K562 (cell line): ENCODE measurements at regions not wholly inside any gene's neighbourhood (a gene's known extent, or its start where the extent isn't known, plus 50 kb on each side); places are given as distances from the start of the nearest gene placed in this dataset.

Experiments used
- ATAC-seq: fragments of 200-7000 bp; cut with Tn5 transposase; 3 replicates; pipeline ENCODE4 v1.9.1; 2020; ENCODE audit warnings: moderate library complexity
- BruUV-seq: library from RNA; stranded (reverse); fragments of 400-500 nt; replicated peaks from 2 replicates; lab custom pipeline; 2021; lab: Mats Ljungman, UMichigan
- CTCF ChIA-PET: fragments of 300-600 bp; formaldehyde crosslinking; extraction: SDS; loops from one replicate; lab custom pipeline; 2021; ENCODE audit warnings: low intra/inter-chr PET ratio; lab: Yijun Ruan, JAX
- POLR2A ChIA-PET: fragments of 300-600, 350-650 bp; sonication (Branson Sonifier 250); formaldehyde crosslinking; extraction: SDS; loops from one replicate; lab custom pipeline; 2021; ENCODE audit warnings: antibody characterized with exemption, inconsistent platforms; lab: Yijun Ruan, JAX
- DNase-seq, 4 experiments: peaks; one replicate each; pipeline versions ENCODE4 v3.0.0 to v3.0.0-alpha.2; 2011 to 2018; ENCODE audit warnings: low spot score in 3 of 4, mixed read lengths in 3 of 4; ENCODE audit errors: extremely low read depth in 1 of 4
- FAIRE-seq: peaks from 2 replicates; lab custom pipeline; 2011; peaks lifted over from hg19 to GRCh38; lab: Jason Lieb, UNC
- H2AFZ ChIP-seq: 2 replicates; pipeline ENCODE4 v1.6.0; 2011; ENCODE audit warnings: low read depth, low read length, control low read depth, inconsistent platforms
- H3K27ac ChIP-seq: fragments of 200-600 bp; 3 replicates; pipeline ENCODE4 v1.8.0; 2011; ENCODE audit warnings: low read depth, mild to moderate bottlenecking, control low read depth, inconsistent platforms, low read length, moderate library complexity, mixed read lengths; ENCODE audit errors: extremely low read depth
- H3K27me3 ChIP-seq, 2 experiments: fragments of 300-600 bp in 1 of 2; 2 replicates in 1 of 2; 3 replicates in 1 of 2; pipeline versions ENCODE4 v1.6.0 to v1.8.0; 2011; ENCODE audit warnings: inconsistent platforms in 2 of 2, low read length in 2 of 2, mild to moderate bottlenecking in 1 of 2, mixed read lengths in 1 of 2, moderate library complexity in 1 of 2; ENCODE audit not compliant: control insufficient read depth in 2 of 2, insufficient read depth in 2 of 2
- H3K36me3 ChIP-seq: fragments of 300-600 bp; 3 replicates; pipeline ENCODE4 v1.8.0; 2011; ENCODE audit warnings: mild to moderate bottlenecking, low read length, inconsistent platforms; ENCODE audit not compliant: control insufficient read depth, insufficient read depth
- H3K4me1 ChIP-seq, 2 experiments: fragments of 200-600 bp in 1 of 2; replicated peaks in 1 of 2; 2 replicates in 1 of 2; 3 replicates in 1 of 2; pipeline versions ENCODE4 v1.5.1 to v1.8.0; 2011; ENCODE audit warnings: inconsistent platforms in 2 of 2, low read length in 2 of 2, mild to moderate bottlenecking in 1 of 2, mixed read lengths in 1 of 2, moderate library complexity in 1 of 2; ENCODE audit not compliant: control insufficient read depth in 2 of 2, insufficient read depth in 2 of 2
- H3K4me2 ChIP-seq: 2 replicates; pipeline ENCODE4 v1.6.1; 2011; ENCODE audit warnings: low read length, control low read depth, inconsistent platforms, mixed read lengths; ENCODE audit not compliant: insufficient read depth
- H3K4me3 ChIP-seq: fragments of 200-600 bp; sonication (generic), shearing (Covaris generic); 2 replicates; pipeline ENCODE4 v1.5.1; 2016; ENCODE audit warnings: control low read depth, inconsistent platforms
- H3K79me2 ChIP-seq: fragments of 200-600 bp; 3 replicates; pipeline ENCODE4 v1.8.0; 2011; ENCODE audit warnings: low read length, inconsistent platforms; ENCODE audit not compliant: control insufficient read depth, insufficient read depth
- H3K9ac ChIP-seq, 2 experiments: 2 replicates each; pipeline versions ENCODE4 v1.6.0 to v1.6.1; 2011; ENCODE audit warnings: low read depth in 2 of 2, low read length in 2 of 2, control low read depth in 1 of 2, inconsistent platforms in 1 of 2, mild to moderate bottlenecking in 1 of 2, mixed read lengths in 1 of 2; ENCODE audit not compliant: insufficient read depth in 1 of 2
- H3K9me1 ChIP-seq: one replicate; pipeline ENCODE4 v1.6.0; 2011; ENCODE audit warnings: inconsistent platforms, mild to moderate bottlenecking, low read length, moderate library complexity; ENCODE audit not compliant: control insufficient read depth, insufficient read depth
- H3K9me3 ChIP-seq: replicated peaks from 2 replicates; pipeline ENCODE4 v1.5.1; 2011; ENCODE audit warnings: low read depth, low read length, inconsistent platforms; ENCODE audit not compliant: control insufficient read depth, insufficient read depth
- H4K20me1 ChIP-seq: replicated peaks from 2 replicates; pipeline ENCODE4 v1.6.1; 2011; ENCODE audit warnings: low read length, inconsistent platforms, mixed read lengths; ENCODE audit not compliant: control insufficient read depth, insufficient read depth
- DDX20 ChIP-seq: fragments of 450-650 bp; IDR thresholded peaks from 2 replicates; pipeline ENCODE4 v1.6.1; 2016; ENCODE audit warnings: missing genetic modification characterization, low read depth, mild to moderate bottlenecking, missing compliant biosample characterization, moderate library complexity
- FOXJ2 ChIP-seq: fragments of 200-800 bp; sonication (Bioruptor generic); IDR thresholded peaks from 2 replicates; pipeline ENCODE4 v1.6.1; 2016; ENCODE audit warnings: missing genetic modification characterization, missing compliant biosample characterization
- FOXJ3 ChIP-seq: sonication (generic); formaldehyde crosslinking; IDR thresholded peaks from 2 replicates; pipeline ENCODE4 v1.4.0; 2020; ENCODE audit warnings: mild to moderate bottlenecking, missing genetic modification reagents
- HSF4 ChIP-seq: fragments of 250-450 bp; sonication (Bioruptor Pico); IDR thresholded peaks from 2 replicates; pipeline ENCODE4 v2.1.2; 2022; ENCODE audit warnings: mild to moderate bottlenecking, moderate library complexity, borderline replicate concordance
- JUND ChIP-seq, 2 experiments: IDR thresholded peaks; 2 replicates in 1 of 2; 3 replicates in 1 of 2; pipeline ENCODE4 v1.6.1; 2011; ENCODE audit warnings: borderline replicate concordance in 2 of 2, low read depth in 2 of 2, low read length in 2 of 2, improper control_type of control experiment in 1 of 2, missing biosample characterization in 1 of 2, missing genetic modification characterization in 1 of 2, missing genetic modification reagents in 1 of 2
- MEF2D ChIP-seq: conservative IDR thresholded peaks from 2 replicates; pipeline ENCODE4 v1.6.1; 2016; ENCODE audit warnings: low read depth, missing genetic modification characterization, missing compliant biosample characterization
- SMC3 ChIP-seq: conservative IDR thresholded peaks from 2 replicates; pipeline ENCODE4 v1.6.1; 2011; ENCODE audit warnings: low read depth, low read length, improper control_type of control experiment; ENCODE audit not compliant: insufficient read depth
- TEAD4 ChIP-seq, 2 experiments: sonication (generic) in 1 of 2; formaldehyde crosslinking in 1 of 2; IDR thresholded peaks; 2 replicates each; pipeline versions ENCODE4 v1.6.1 to v1.8.0; 2012 to 2022; ENCODE audit warnings: borderline replicate concordance in 1 of 2, inconsistent platforms in 1 of 2, low read length in 1 of 2, mild to moderate bottlenecking in 1 of 2, missing genetic modification reagents in 1 of 2
- XRCC3 ChIP-seq: fragments of 450-650 bp; IDR thresholded peaks from 2 replicates; pipeline ENCODE4 v1.6.1; 2017; ENCODE audit warnings: mild to moderate bottlenecking, moderate library complexity
- ZNF197 ChIP-seq: fragments of 200-800 bp; sonication (Bioruptor generic); IDR thresholded peaks from 2 replicates; pipeline ENCODE4 v1.6.1; 2016; ENCODE audit warnings: low read depth, missing genetic modification characterization, missing compliant biosample characterization
- ZNF212 ChIP-seq: fragments of 450-650 bp; formaldehyde crosslinking; IDR thresholded peaks from 2 replicates; pipeline ENCODE4 v1.4.0; 2020; ENCODE audit warnings: mild to moderate bottlenecking
- WGBS: fragments of 100-300 bp; shearing (Covaris generic); methylation state at CpG from one replicate; pipeline ENCODE4 v1.1.6; 2016; ENCODE audit warnings: low coverage, mixed read lengths; ENCODE audit not compliant: insufficient coverage; ENCODE audit errors: missing lambda C conversion rate; 5-methylcytosine and 5-hydroxymethylcytosine counted together
- in situ Hi-C: fragments of 300-500 bp; cut with MboI; formaldehyde crosslinking; loops from 4 replicates; pipeline ENCODE4 v1.15.0; 2018; ENCODE audit warnings: inconsistent platforms, mixed read lengths
- intact Hi-C: fragments of 100-400 bp; cut with micrococcal nuclease; formaldehyde crosslinking; loops from 2 replicates; pipeline ENCODE4 v1.14.2; 2022
- TF ChIP-seq, protein P1 (sequence below): fragments of 450-650 bp; formaldehyde crosslinking; IDR thresholded peaks from 2 replicates; pipeline ENCODE4 v1.4.0; 2022; ENCODE audit warnings: mild to moderate bottlenecking, moderate library complexity
- TF ChIP-seq, protein P2 (sequence below): fragments of 450-650 bp; formaldehyde crosslinking; IDR thresholded peaks from 2 replicates; pipeline ENCODE4 v1.4.0; 2020; ENCODE audit warnings: mild to moderate bottlenecking, moderate library complexity

DNA sequence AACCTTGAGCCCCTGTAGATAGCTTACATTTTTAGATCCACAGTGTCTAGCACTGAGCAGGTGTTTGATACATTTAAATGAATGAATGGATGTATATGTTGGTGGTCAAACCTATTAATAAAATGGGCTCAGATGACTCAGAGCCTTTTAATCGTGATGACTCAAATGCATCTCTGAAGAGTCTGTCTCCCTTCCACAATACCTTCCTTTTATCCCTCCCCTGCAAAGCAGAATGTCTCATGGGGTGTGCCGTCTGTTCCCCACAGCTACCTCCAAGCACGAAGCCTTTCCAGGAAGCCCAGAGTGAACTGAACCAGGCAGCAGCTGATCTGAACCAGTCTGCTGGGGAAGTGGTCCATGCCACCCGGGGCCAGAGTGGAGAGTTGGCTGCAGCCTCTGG is 303.5 kb upstream of the TPM1 start:
- Histone ChIP-seq H3K9me3 (no peaks in the 10 kb centered on the region), H3K27me3 (peaks cover 16 to 42% of the 10 kb centered on the region in 2 experiments; a peak in 3 of 5 replicates), H3K27ac (no peak overlapping the region), H3K4me1 (no peaks in the 10 kb centered on the region), H2AFZ (no peak overlapping the region), H4K20me1 (0 out of 2 replicates have a peak, but pooled peaks cover 2% of the 10 kb centered on the region), H3K9me1 (no peaks in the 10 kb centered on the region), H3K36me3 (no peaks in the 10 kb centered on the region), H3K79me2 (no peaks in the 10 kb centered on the region), H3K9ac (no peak overlapping the region), H3K4me3 (no peak overlapping the region), H3K4me2 (no peak overlapping the region)
- ChIA-PET POLR2A (interaction anchor here (0.9 kb wide), 1 partner anchor 11 kb away, joined by 3 read pairs; no protein-coding TSS in a partner anchor), CTCF (no interaction called here)
- intact Hi-C loops (no loop called here), in situ Hi-C loops (no loop called here)
- TF ChIP-seq HSF4 (CRISPR knock-in tag) (no peak), SMC3 (no peak), ZNF197 (CRISPR knock-in tag) (no peak), XRCC3 (no peak), FOXJ3 (CRISPR knock-in tag) (no peak), JUND (IDR thresholded peaks at IDR 0.05; ENCODE audit: borderline replicate concordance, low read depth, low read length) (no peak), JUND (tag; IDR thresholded peaks at IDR 0.05; ENCODE audit: borderline replicate concordance, low read depth, low read length) (no peak), FOXJ2 (tag) (no peak), ZNF212 (CRISPR knock-in tag) (no peak), MEF2D (tag) (no peak), DDX20 (tag) (no peak), TEAD4 (IDR thresholded peaks at IDR 0.05; ENCODE audit: low read length) (no peak), TEAD4 (CRISPR knock-in tag; IDR thresholded peaks at IDR 0.05; ENCODE audit: borderline replicate concordance) (no peak)
- TF ChIP-seq, protein P1, sequence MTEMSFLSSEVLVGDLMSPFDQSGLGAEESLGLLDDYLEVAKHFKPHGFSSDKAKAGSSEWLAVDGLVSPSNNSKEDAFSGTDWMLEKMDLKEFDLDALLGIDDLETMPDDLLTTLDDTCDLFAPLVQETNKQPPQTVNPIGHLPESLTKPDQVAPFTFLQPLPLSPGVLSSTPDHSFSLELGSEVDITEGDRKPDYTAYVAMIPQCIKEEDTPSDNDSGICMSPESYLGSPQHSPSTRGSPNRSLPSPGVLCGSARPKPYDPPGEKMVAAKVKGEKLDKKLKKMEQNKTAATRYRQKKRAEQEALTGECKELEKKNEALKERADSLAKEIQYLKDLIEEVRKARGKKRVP: no peak
- TF ChIP-seq, protein P2, sequence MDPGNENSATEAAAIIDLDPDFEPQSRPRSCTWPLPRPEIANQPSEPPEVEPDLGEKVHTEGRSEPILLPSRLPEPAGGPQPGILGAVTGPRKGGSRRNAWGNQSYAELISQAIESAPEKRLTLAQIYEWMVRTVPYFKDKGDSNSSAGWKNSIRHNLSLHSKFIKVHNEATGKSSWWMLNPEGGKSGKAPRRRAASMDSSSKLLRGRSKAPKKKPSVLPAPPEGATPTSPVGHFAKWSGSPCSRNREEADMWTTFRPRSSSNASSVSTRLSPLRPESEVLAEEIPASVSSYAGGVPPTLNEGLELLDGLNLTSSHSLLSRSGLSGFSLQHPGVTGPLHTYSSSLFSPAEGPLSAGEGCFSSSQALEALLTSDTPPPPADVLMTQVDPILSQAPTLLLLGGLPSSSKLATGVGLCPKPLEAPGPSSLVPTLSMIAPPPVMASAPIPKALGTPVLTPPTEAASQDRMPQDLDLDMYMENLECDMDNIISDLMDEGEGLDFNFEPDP: no peak
- ATAC-seq (no peak), DNase-seq (no peak), FAIRE-seq (no peak)
- 0% methylated on average over 4 of the region's 4 CpGs for WGBS
- no TSS peak for BruUV-seq
